OCI-LY3 (cell line): ENCODE measurements at regions not wholly inside any gene's neighbourhood (a gene's known extent, or its start where the extent isn't known, plus 50 kb on each side); places are given as distances from the start of the nearest gene placed in this dataset.
"Not testable (repeated sequence)": the region's sequence is repeated elsewhere in the genome, so short reads cannot be mapped to it uniquely, and the experiment has no call there.

Source experiments
- H2AFZ ChIP-seq: fragments of 200-600, 300-600 bp; shearing (Covaris generic); 2 replicates; pipeline ENCODE4 v1.6.0; 2014; ENCODE audit warnings: antibody characterized with exemption, low read depth, low read length
- H3K27ac ChIP-seq: fragments of 200-600, 300-600 bp; sonication (generic); 2 replicates; pipeline ENCODE4 v1.5.1; 2014; ENCODE audit warnings: mild to moderate bottlenecking, low read length, moderate library complexity, mixed read lengths
- H3K27me3 ChIP-seq: fragments of 200-600, 300-600 bp; sonication (generic); 2 replicates; pipeline ENCODE4 v1.6.1; 2014; ENCODE audit warnings: low read depth, low read length, mixed read lengths
- H3K36me3 ChIP-seq: fragments of 200-600, 300-600 bp; sonication (generic); replicated peaks from 2 replicates; pipeline ENCODE3; 2014; ENCODE audit warnings: low read depth, low read length, mixed read lengths
- H3K4me1 ChIP-seq: fragments of 300-600, 200-600 bp; sonication (generic); 2 replicates; pipeline ENCODE4 v1.6.1; 2014; ENCODE audit warnings: low read length, mixed read lengths
- H3K4me2 ChIP-seq: fragments of 200-600, 300-600 bp; sonication (generic); 2 replicates; pipeline ENCODE4 v1.6.1; 2014; ENCODE audit warnings: low read length, mixed read lengths
- H3K4me3 ChIP-seq: fragments of 300-600, 200-600 bp; sonication (generic); 2 replicates; pipeline ENCODE4 v1.5.1; 2014; ENCODE audit warnings: antibody characterized with exemption, mild to moderate bottlenecking, low read length, moderate library complexity
- H3K79me2 ChIP-seq: fragments of 300-600, 200-600 bp; shearing (Covaris generic); 2 replicates; pipeline ENCODE4 v1.6.1; 2014; ENCODE audit warnings: mild to moderate bottlenecking, low read length, mixed read lengths
- H3K9ac ChIP-seq: fragments of 300-600, 200-600 bp; shearing (Covaris generic); 2 replicates; pipeline ENCODE4 v1.6.0; 2014; ENCODE audit warnings: mild to moderate bottlenecking, low read length, moderate library complexity
- H3K9me3 ChIP-seq: fragments of 200-600, 300-600 bp; shearing (Covaris generic); 2 replicates; pipeline ENCODE4 v1.6.1; 2014; ENCODE audit warnings: low read length, mixed read lengths; ENCODE audit not compliant: insufficient read depth
- H4K20me1 ChIP-seq: fragments of 200-600, 300-600 bp; sonication (generic); 2 replicates; pipeline ENCODE4 v1.6.1; 2016; ENCODE audit warnings: low read length, mixed read lengths; ENCODE audit not compliant: insufficient read depth
- CTCF ChIP-seq: fragments of 200-600, 300-600 bp; sonication (generic); IDR thresholded peaks from 2 replicates; pipeline ENCODE4 v1.5.1; 2014; ENCODE audit warnings: antibody characterized with exemption, low read length, low read depth
- EZH2phosphoT487 ChIP-seq: fragments of 200-600 bp; shearing (Covaris generic); IDR thresholded peaks from 2 replicates; pipeline ENCODE4 v1.6.1; 2018; ENCODE audit warnings: antibody characterized with exemption, mixed run types, low read depth

- no peaks in the 10 kb centered on the region for H3K9me3 ChIP-seq
- H3K4me1 ChIP-seq = peaks cover 15% of the 10 kb centered on the region
- H3K27me3 ChIP-seq = no peaks in the 10 kb centered on the region
- H3K4me2 ChIP-seq = no peak overlapping the region
- TF ChIP-seq CTCF (no peak), EZH2phosphoT487 (no peak)
- no peaks in the 10 kb centered on the region for H4K20me1 ChIP-seq
- no peak overlapping the region for H3K9ac ChIP-seq
- H3K36me3 ChIP-seq = no peaks in the 10 kb centered on the region
- H3K4me3 ChIP-seq = no peak overlapping the region
- no peak overlapping the region for H3K27ac ChIP-seq
- no peaks in the 10 kb centered on the region for H3K79me2 ChIP-seq
- H2AFZ ChIP-seq = no peak overlapping the region
Measured at GRCh38 chr3:18531662-18532061, 106.5 kb upstream of the SATB1 start.

- Histone ChIP-seq H3K27ac (no peak overlapping the region), H2AFZ (no peak overlapping the region), H3K4me3 (no peak overlapping the region), H3K9me3 (no peaks in the 10 kb centered on the region; the same call in 1 of the 2 replicates), H3K4me1 (peaks cover 15% of the 10 kb centered on the region), H3K27me3 (no peaks in the 10 kb centered on the region), H4K20me1 (no peaks in the 10 kb centered on the region), H3K79me2 (no peaks in the 10 kb centered on the region), H3K9ac (no peak overlapping the region), H3K4me2 (no peak overlapping the region), H3K36me3 (peaks cover 3% of the 10 kb centered on the region)
- TF ChIP-seq EZH2phosphoT487 (no peak), CTCF (no peak)
Measured at GRCh38 chr3:18529631-18530030, 104.5 kb upstream of the SATB1 start.

- H2AFZ ChIP-seq = no peak overlapping the region
- H3K4me3 ChIP-seq = no peak overlapping the region
- peaks cover 9% of the 10 kb centered on the region; the same call in 1 of the 2 replicates for H3K4me1 ChIP-seq
- H3K27ac ChIP-seq = no peak overlapping the region
- no peak for TF ChIP-seq CTCF
- no peak overlapping the region for H3K4me2 ChIP-seq
- no peak overlapping the region for H3K9ac ChIP-seq
- no peaks in the 10 kb centered on the region for H3K27me3 ChIP-seq
- H3K79me2 ChIP-seq = no peaks in the 10 kb centered on the region
- H3K36me3 ChIP-seq = peaks cover 3% of the 10 kb centered on the region
- H4K20me1 ChIP-seq = no peaks in the 10 kb centered on the region
- H3K9me3 ChIP-seq = no peaks in the 10 kb centered on the region; the same call in 1 of the 2 replicates
Measured at GRCh38 chr3:18527691-18528090, 102.6 kb upstream of the SATB1 start.

GRCh38 chr3:18526667-18527066 is 101.5 kb upstream of the SATB1 start:
- H3K4me3 ChIP-seq = no peak overlapping the region
- H3K36me3 ChIP-seq = peaks cover 3% of the 10 kb centered on the region
- TF ChIP-seq CTCF (no peak), EZH2phosphoT487 (no peak)
- H2AFZ ChIP-seq = no peak overlapping the region
- H3K27ac ChIP-seq = no peak overlapping the region
- no peaks in the 10 kb centered on the region; the same call in 1 of the 2 replicates for H3K9me3 ChIP-seq
- peaks cover 5% of the 10 kb centered on the region; the same call in 1 of the 2 replicates for H3K4me1 ChIP-seq
- H4K20me1 ChIP-seq = no peaks in the 10 kb centered on the region
- H3K27me3 ChIP-seq = no peaks in the 10 kb centered on the region
- no peak overlapping the region for H3K4me2 ChIP-seq
- H3K79me2 ChIP-seq = no peaks in the 10 kb centered on the region
- H3K9ac ChIP-seq = no peak overlapping the region

GRCh38 chr3:18516170-18516569 is 91.0 kb upstream of the SATB1 start:
- not testable (repeated sequence) for H3K27ac ChIP-seq, H3K27me3 ChIP-seq, H3K9me3 ChIP-seq, H4K20me1 ChIP-seq, H3K36me3 ChIP-seq, H2AFZ ChIP-seq, H3K79me2 ChIP-seq, H3K4me2 ChIP-seq, H3K4me3 ChIP-seq, H3K9ac ChIP-seq
- peaks cover 18% of the 10 kb centered on the region for H3K4me1 ChIP-seq
